Neural cell (in vitro differentiated cells): ENCODE measurements at regions not wholly inside any gene's neighbourhood (a gene's known extent, or its start where the extent isn't known, plus 50 kb on each side); places are given as distances from the start of the nearest gene placed in this dataset.

ENCODE experiments used
- H2AFZ ChIP-seq: fragments of 200-600, 300-800 bp; sonication (generic), shearing (Covaris generic); 2 replicates; pipeline ENCODE4 v1.6.0; 2014; ENCODE audit warnings: low read depth, mild to moderate bottlenecking, antibody characterized with exemption, low read length, moderate library complexity
- H3F3A ChIP-seq: fragments of 200-600 bp; shearing (Covaris generic); 2 replicates; pipeline ENCODE4 v1.6.1; 2016; ENCODE audit warnings: mild to moderate bottlenecking, moderate library complexity, mixed read lengths, antibody characterized with exemption, low read length; ENCODE audit not compliant: insufficient read depth, poor library complexity, severe bottlenecking
- H3K27ac ChIP-seq: fragments of 200-600, 300-800 bp; sonication (generic), shearing (Covaris generic); 2 replicates; pipeline ENCODE4 v1.5.1; 2014; ENCODE audit warnings: mild to moderate bottlenecking, low read length, moderate library complexity
- H3K27me3 ChIP-seq: fragments of 300-800, 200-600 bp; sonication (generic), shearing (Covaris generic); 2 replicates; pipeline ENCODE4 v1.6.0; 2014; ENCODE audit warnings: mild to moderate bottlenecking, low read depth, low read length, moderate library complexity; ENCODE audit not compliant: insufficient read depth
- H3K36me3 ChIP-seq: fragments of 300-800, 200-600 bp; sonication (generic), shearing (Covaris generic); 2 replicates; pipeline ENCODE4 v1.5.1; 2014; ENCODE audit warnings: mild to moderate bottlenecking, antibody characterized with exemption, low read length, moderate library complexity; ENCODE audit not compliant: insufficient read depth
- H3K4me2 ChIP-seq: fragments of 300-800, 200-600 bp; sonication (generic), shearing (Covaris generic); 2 replicates; pipeline ENCODE4 v1.6.0; 2014; ENCODE audit warnings: mild to moderate bottlenecking, low read length
- H3K4me3 ChIP-seq: fragments of 300-800, 200-600 bp; sonication (generic), shearing (Covaris generic); 2 replicates; pipeline ENCODE4 v1.5.1; 2014; ENCODE audit warnings: mild to moderate bottlenecking, low read length, moderate library complexity
- H3K79me2 ChIP-seq: fragments of 200-600 bp; shearing (Covaris generic); replicated peaks from 2 replicates; pipeline ENCODE4 v1.6.0; 2014; ENCODE audit warnings: mild to moderate bottlenecking, low read length, moderate library complexity; ENCODE audit not compliant: insufficient read depth
- H3K9ac ChIP-seq: fragments of 300-800, 200-600 bp; sonication (generic), shearing (Covaris generic); 2 replicates; pipeline ENCODE4 v1.6.1; 2016; ENCODE audit warnings: mild to moderate bottlenecking, low read length, mixed read lengths
- H3K9me2 ChIP-seq: fragments of 200-600 bp; shearing (Covaris generic); 2 replicates; pipeline ENCODE4 v1.6.1; 2016; ENCODE audit warnings: mild to moderate bottlenecking, low read length, mixed read lengths; ENCODE audit not compliant: insufficient read depth
- H3K9me3 ChIP-seq: fragments of 200-600, 300-800 bp; sonication (generic), shearing (Covaris generic); 2 replicates; pipeline ENCODE4 v1.6.1; 2016; ENCODE audit warnings: mild to moderate bottlenecking, mixed run types, low read length, moderate library complexity, mixed read lengths
- H4K20me1 ChIP-seq: fragments of 200-600 bp; shearing (Covaris generic); 2 replicates; pipeline ENCODE4 v1.6.1; 2016; ENCODE audit warnings: mild to moderate bottlenecking, mixed run types; ENCODE audit not compliant: insufficient read depth
- EP300 ChIP-seq: fragments of 450-650 bp; conservative IDR thresholded peaks from 2 replicates; pipeline ENCODE4 v1.6.1; 2014; ENCODE audit warnings: antibody characterized with exemption, mild to moderate bottlenecking, moderate library complexity; ENCODE audit not compliant: poor library complexity, severe bottlenecking
- EZH2 ChIP-seq: fragments of 200-600, 300-800 bp; shearing (Covaris generic), sonication (generic); IDR thresholded peaks from 2 replicates; pipeline ENCODE4 v1.6.1; 2014; ENCODE audit warnings: antibody characterized with exemption, low read length, borderline replicate concordance, mild to moderate bottlenecking; ENCODE audit not compliant: insufficient read depth, poor library complexity, severe bottlenecking
- MXI1 ChIP-seq: fragments of 450-650 bp; conservative IDR thresholded peaks from 2 replicates; pipeline ENCODE4 v1.6.1; 2014; ENCODE audit warnings: antibody characterized with exemption, mild to moderate bottlenecking; ENCODE audit not compliant: poor library complexity, severe bottlenecking
- POLR2AphosphoS5 ChIP-seq: IDR thresholded peaks from 2 replicates; pipeline ENCODE4 v1.6.1; 2012
- RAD21 ChIP-seq: fragments of 450-650 bp; conservative IDR thresholded peaks from 2 replicates; pipeline ENCODE4 v1.6.1; 2014; ENCODE audit warnings: antibody characterized with exemption, mild to moderate bottlenecking, moderate library complexity
- SMC3 ChIP-seq: fragments of 450-650 bp; conservative IDR thresholded peaks from 2 replicates; pipeline ENCODE4 v1.6.1; 2014; ENCODE audit warnings: antibody characterized with exemption, mild to moderate bottlenecking, moderate library complexity; ENCODE audit not compliant: poor library complexity
- TAF1 ChIP-seq: IDR thresholded peaks from 2 replicates; pipeline ENCODE4 v1.6.1; 2012; ENCODE audit warnings: low read depth
- TF ChIP-seq, protein P1 (sequence below): fragments of 450-650 bp; IDR thresholded peaks from 2 replicates; pipeline ENCODE4 v1.5.1; 2014; ENCODE audit warnings: antibody characterized with exemption, mild to moderate bottlenecking, moderate library complexity; ENCODE audit not compliant: poor library complexity, severe bottlenecking
- TF ChIP-seq, protein P2 (sequence below): IDR thresholded peaks from 2 replicates; pipeline ENCODE4 v1.6.1; 2012; ENCODE audit warnings: borderline replicate concordance

GRCh38 chr18:68431922-68432198 is 283.0 kb downstream of the TMX3 start:
- Histone ChIP-seq H3K36me3 (no peaks in the 10 kb centered on the region), H3K27me3 (no peaks in the 10 kb centered on the region), H2AFZ (no peak overlapping the region), H3K9ac (no peak overlapping the region), H3K79me2 (no peaks in the 10 kb centered on the region), H3F3A (peaks cover 6% of the 10 kb centered on the region), H3K4me2 (no peak overlapping the region), H4K20me1 (no peaks in the 10 kb centered on the region), H3K9me3 (no peaks in the 10 kb centered on the region), H3K4me3 (no peak overlapping the region), H3K27ac (no peak overlapping the region), H3K9me2 (no peaks in the 10 kb centered on the region)
- TF ChIP-seq SMC3 (no peak), MXI1 (no peak), POLR2AphosphoS5 (no peak), RAD21 (no peak), TAF1 (no peak), EZH2 (no peak), EP300 (no peak)
- TF ChIP-seq, protein P1, sequence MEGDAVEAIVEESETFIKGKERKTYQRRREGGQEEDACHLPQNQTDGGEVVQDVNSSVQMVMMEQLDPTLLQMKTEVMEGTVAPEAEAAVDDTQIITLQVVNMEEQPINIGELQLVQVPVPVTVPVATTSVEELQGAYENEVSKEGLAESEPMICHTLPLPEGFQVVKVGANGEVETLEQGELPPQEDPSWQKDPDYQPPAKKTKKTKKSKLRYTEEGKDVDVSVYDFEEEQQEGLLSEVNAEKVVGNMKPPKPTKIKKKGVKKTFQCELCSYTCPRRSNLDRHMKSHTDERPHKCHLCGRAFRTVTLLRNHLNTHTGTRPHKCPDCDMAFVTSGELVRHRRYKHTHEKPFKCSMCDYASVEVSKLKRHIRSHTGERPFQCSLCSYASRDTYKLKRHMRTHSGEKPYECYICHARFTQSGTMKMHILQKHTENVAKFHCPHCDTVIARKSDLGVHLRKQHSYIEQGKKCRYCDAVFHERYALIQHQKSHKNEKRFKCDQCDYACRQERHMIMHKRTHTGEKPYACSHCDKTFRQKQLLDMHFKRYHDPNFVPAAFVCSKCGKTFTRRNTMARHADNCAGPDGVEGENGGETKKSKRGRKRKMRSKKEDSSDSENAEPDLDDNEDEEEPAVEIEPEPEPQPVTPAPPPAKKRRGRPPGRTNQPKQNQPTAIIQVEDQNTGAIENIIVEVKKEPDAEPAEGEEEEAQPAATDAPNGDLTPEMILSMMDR, result no peak
- TF ChIP-seq, protein P2, sequence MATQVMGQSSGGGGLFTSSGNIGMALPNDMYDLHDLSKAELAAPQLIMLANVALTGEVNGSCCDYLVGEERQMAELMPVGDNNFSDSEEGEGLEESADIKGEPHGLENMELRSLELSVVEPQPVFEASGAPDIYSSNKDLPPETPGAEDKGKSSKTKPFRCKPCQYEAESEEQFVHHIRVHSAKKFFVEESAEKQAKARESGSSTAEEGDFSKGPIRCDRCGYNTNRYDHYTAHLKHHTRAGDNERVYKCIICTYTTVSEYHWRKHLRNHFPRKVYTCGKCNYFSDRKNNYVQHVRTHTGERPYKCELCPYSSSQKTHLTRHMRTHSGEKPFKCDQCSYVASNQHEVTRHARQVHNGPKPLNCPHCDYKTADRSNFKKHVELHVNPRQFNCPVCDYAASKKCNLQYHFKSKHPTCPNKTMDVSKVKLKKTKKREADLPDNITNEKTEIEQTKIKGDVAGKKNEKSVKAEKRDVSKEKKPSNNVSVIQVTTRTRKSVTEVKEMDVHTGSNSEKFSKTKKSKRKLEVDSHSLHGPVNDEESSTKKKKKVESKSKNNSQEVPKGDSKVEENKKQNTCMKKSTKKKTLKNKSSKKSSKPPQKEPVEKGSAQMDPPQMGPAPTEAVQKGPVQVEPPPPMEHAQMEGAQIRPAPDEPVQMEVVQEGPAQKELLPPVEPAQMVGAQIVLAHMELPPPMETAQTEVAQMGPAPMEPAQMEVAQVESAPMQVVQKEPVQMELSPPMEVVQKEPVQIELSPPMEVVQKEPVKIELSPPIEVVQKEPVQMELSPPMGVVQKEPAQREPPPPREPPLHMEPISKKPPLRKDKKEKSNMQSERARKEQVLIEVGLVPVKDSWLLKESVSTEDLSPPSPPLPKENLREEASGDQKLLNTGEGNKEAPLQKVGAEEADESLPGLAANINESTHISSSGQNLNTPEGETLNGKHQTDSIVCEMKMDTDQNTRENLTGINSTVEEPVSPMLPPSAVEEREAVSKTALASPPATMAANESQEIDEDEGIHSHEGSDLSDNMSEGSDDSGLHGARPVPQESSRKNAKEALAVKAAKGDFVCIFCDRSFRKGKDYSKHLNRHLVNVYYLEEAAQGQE, result no peak

DNA sequence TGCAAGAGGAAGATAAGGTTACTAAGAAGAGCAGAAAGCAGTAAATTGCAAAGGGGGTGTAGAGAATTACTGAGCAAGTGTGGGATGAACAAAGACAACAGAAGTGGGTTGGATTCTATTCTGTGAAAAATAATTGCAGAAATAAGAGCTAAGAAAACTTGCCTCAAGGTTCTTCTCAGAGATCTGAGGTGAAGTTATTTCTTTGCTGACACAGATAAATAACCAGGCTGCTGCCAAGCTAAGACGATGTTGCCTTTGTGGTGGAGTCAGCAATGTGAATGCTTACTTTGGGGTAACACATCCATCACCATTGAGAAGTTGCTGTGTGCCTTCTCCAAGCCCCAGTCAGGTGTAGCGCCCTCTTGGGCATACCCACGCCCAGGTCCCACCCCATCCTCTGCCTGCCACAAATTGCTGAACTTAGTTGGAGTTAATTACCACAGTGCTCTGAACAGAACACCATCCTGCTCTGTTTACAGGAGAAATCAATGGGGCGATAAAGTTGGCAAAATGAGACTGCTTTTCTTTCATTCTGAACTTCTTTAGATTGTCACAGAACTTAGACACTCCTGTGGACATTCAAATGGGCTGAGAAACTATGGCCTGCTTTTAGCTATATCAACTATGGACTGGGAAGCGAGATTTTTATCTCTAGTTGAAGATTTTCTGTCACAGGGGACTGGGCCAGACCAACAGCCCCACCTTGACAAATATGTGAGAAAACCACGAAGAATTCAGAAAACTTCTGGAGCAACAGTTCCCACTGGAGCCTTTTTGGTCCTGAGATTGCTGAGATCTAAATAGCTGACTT is 283.6 kb downstream of the TMX3 start:
- no peaks in the 10 kb centered on the region for H3K79me2 ChIP-seq
- no peak overlapping the region for H3K9ac ChIP-seq
- H4K20me1 ChIP-seq, result no peaks in the 10 kb centered on the region
- H3K4me2 ChIP-seq, result no peak overlapping the region
- TF ChIP-seq SMC3 (no peak), MXI1 (no peak), EZH2 (no peak), EP300 (no peak), RAD21 (no peak), TAF1 (no peak), POLR2AphosphoS5 (no peak)
- TF ChIP-seq, protein P2, result no peak
- TF ChIP-seq, protein P1, result no peak
- no peaks in the 10 kb centered on the region for H3K36me3 ChIP-seq
- no peaks in the 10 kb centered on the region for H3K9me3 ChIP-seq
- H3K27ac ChIP-seq, result no peak overlapping the region
- no peaks in the 10 kb centered on the region for H3K9me2 ChIP-seq
- no peaks in the 10 kb centered on the region for H3K27me3 ChIP-seq
- no peak overlapping the region for H3K4me3 ChIP-seq
- H3F3A ChIP-seq, result peaks cover 6% of the 10 kb centered on the region
- no peak overlapping the region for H2AFZ ChIP-seq
